ENCODE measurements at regions not wholly inside any gene's neighbourhood (a gene's known extent, or its start where the extent isn't known, plus 50 kb on each side); places are given as distances from the start of the nearest gene placed in this dataset.
"Not testable (repeated sequence)": the region's sequence is repeated elsewhere in the genome, so short reads cannot be mapped to it uniquely, and the experiment has no call there.

- no peak for DNase-seq (ENCODE audit: low read depth)
Measured at GRCh38 chr3:30438126-30438525, 168.3 kb upstream of the TGFBR2 start.

- no peak for DNase-seq (ENCODE audit: low read depth)
Measured at GRCh38 chr3:30439451-30440053, 166.8 kb upstream of the TGFBR2 start.

- peak; percentile 47 for DNase-seq (ENCODE audit: low read depth)
Measured at GRCh38 chr3:30440147-30440604, 166.2 kb upstream of the TGFBR2 start.

DNA sequence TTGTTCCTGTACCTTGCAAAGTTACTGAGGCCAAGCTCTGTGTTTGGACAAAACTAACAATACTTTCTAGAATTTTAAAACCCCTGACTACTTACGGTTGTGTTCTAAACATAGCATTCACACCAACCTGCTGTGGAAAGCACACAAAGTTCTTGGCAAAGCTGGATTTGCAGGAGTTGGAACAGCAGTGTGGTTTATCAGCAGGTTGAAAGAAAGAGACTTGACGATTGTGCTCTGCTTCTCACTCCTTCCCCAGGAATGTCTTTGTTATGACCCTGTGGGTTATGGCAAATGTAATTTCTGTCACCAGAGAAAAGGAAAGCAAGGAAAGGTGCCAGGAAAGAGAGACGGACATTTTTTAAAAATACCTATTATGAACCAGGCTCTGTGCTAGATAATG, 165.5 kb upstream of the TGFBR2 start:
- DNase-seq (ENCODE audit: low read depth), result peak; percentile 32

DNA sequence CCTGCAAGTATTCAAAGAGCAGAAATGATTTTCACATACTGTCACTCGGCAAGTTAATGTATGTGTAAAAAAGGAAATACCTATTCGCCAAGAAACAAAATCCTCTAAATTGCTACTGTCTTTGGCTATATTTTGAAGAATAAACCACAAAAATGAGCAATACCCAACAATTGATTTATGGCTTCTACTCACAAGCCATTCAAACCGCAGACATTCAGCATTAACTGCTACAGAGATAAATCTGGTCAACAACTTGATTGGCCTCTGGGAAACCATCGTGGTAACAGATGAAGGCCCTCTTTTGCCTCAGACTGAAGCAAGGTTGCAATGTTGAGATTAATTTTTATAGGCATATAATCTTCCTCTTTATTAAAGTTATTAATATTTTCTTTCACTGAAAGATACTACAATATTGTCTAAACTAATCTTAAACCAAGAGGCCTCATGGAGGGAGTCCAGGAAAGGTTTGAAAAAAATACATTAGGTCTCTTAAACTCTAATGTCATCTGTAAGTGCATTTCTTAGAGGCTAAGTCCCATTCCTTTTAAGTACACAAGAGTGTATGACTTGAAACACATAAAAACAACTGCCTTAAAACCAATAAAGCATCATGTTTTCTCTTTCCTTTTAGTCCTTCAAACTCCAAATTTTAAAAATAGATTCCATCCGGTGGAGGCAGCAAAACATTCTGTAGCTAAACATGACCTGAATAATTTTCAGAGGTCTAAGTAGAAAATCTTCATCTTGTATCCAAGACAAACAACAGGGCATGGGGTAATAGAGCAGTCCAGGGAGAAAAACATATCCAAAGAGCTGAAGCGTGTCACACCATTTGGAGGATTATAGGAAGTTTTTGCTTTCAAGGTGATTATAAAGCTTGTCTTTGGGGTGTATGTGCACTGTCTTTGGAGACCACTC, 162.4 kb upstream of the TGFBR2 start:
- DNase-seq (ENCODE audit: low read depth), result peak; percentile 60

- no peak for DNase-seq (ENCODE audit: low read depth)
Measured at GRCh38 chr3:30448450-30449289, 157.7 kb upstream of the TGFBR2 start.

- DNase-seq (ENCODE audit: low read depth), result no peak
Measured at GRCh38 chr3:30449290-30449632, 157.1 kb upstream of the TGFBR2 start.

DNA sequence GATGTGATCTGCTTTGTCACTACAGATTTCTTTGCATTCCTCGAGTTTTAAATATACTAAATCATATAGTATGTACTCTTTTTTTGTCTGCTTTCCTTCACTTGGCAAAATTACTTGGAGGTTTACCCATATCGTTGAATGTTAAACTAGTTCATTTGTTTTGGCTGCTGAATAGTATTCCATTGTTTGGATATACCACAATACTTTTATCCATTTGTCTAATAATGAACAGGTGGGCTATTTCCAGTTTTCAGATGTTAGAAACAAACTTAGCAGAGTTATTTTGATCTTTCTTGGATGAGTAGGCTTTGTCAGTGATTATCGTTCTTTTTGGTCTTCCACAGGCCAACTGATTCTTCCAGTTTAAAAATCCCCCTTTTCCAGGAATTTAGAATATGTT, 154.0 kb upstream of the TGFBR2 start:
- DNase-seq (ENCODE audit: low read depth), result no peak

GRCh38 chr3:30453360-30454039, 152.9 kb upstream of the TGFBR2 start:
- DNase-seq (ENCODE audit: low read depth), result no peak

GRCh38 chr3:30454636-30455035, 151.8 kb upstream of the TGFBR2 start:
- no peak for DNase-seq (ENCODE audit: low read depth)

- not testable (repeated sequence) for DNase-seq (ENCODE audit: low read depth)
Measured at GRCh38 chr3:30455112-30455511, 151.3 kb upstream of the TGFBR2 start.

DNA sequence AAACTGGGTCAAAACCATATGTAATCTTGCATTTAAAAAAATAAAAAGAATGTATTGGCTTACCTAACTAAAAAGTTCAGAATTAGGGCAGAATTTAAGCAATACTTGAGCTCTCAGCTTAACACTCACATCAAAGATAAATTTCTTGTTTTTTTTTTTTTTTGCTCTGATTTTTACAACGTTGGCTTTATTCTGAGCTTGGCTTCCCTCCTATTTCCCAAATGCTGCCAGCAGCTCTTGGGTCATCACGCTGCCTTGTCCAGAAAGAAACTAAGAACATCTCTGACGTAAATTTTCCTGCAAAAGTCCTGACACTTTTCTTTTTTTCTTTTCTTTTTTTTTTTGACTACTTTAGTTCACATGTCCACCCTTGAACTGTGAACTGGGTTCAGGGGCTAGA, 150.6 kb upstream of the TGFBR2 start:
- DNase-seq (ENCODE audit: low read depth), result no peak

GRCh38 chr3:30456264-30456663, 150.1 kb upstream of the TGFBR2 start:
- no peak for DNase-seq (ENCODE audit: low read depth)

GRCh38 chr3:30457081-30457480, 149.3 kb upstream of the TGFBR2 start:
- no peak for DNase-seq (ENCODE audit: low read depth)

- no peak for DNase-seq (ENCODE audit: low read depth)
Measured at GRCh38 chr3:30457726-30458125, 148.7 kb upstream of the TGFBR2 start.

- no peak for DNase-seq (ENCODE audit: low read depth)
Measured at GRCh38 chr3:30458376-30459171, 147.8 kb upstream of the TGFBR2 start.

DNA sequence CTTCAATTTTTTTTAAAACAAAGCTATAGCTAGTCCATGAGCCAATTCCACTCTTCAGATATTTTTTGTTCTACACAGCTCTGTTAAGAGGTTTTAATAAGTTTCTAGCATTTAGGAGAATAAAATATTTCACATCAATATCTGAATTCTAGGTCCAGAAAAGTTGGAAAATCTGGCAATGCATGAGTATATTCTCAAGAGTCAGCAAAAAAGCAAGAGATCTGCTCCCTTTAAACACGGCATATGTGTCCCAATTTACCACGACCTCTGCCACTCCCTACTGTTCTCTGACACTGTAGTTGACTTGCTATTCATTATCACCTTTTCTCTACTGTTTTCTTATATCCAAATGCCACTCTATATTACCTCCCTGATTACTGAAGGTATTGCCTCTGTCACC, 145.1 kb upstream of the TGFBR2 start:
- no peak for DNase-seq (ENCODE audit: low read depth)

- no peak for DNase-seq (ENCODE audit: low read depth)
Measured at GRCh38 chr3:30462721-30463470, 143.5 kb upstream of the TGFBR2 start.

DNA sequence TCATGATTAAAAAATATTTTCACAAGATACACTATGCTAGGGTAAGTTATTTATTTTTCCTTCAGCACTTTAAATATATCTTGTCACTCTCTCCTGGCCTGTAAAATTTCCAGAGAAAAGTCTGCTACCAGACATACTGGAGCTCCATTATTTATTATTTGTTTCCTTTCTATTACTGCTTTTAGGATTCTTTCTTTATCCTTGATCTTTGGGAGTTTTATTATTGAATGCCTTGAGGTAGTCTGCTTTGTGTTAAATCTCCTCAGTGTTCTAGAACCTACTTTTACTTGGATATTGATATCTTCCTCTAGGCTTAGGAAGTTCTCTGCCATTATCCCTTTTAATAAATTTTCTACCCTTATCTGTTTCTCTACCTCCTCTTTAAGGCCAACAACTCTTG, 142.0 kb upstream of the TGFBR2 start:
- DNase-seq (ENCODE audit: low read depth), result no peak

DNA sequence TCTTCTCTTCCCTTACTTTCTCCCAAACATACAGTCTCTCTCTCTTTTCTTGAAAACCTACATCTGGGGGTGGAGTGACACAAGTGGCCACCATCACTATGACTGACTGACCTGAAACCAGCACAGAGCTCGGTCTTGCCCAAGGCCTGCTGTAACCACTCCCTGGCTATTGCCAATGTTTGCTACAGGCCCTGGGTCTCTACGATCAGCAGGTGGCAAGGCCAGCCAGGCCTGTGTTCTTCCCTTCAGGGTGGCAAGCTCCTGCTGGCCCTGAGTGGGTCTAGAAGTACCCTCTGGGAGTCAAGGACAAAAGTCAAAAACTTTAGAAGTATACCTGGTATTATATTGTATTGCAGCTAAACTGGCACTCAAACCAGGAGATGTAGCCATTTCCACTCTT, 140.9 kb upstream of the TGFBR2 start:
- DNase-seq (ENCODE audit: low read depth), result no peak
